ENCODE measurements at regions not wholly inside any gene's neighbourhood (a gene's known extent, or its start where the extent isn't known, plus 50 kb on each side); places are given as distances from the start of the nearest gene placed in this dataset.

- H3K36me3 ChIP-seq (ENCODE audit: control insufficient read depth, insufficient read depth, low read length): no peaks in the 10 kb centered on the region
- H3K27me3 ChIP-seq (replicated peaks; ENCODE audit: control insufficient read depth, insufficient read depth, low read length): no peaks in the 10 kb centered on the region; the same call in 1 of the 2 replicates
- no peak overlapping the region for H3K4me3 ChIP-seq (replicated peaks; ENCODE audit: low read depth, low read length)
- TF ChIP-seq CTCF (IDR thresholded peaks at IDR 0.05; ENCODE audit: insufficient read depth, low read length, poor library complexity, severe bottlenecking): no peak
- no peak for DNase-seq (ENCODE audit: extremely low read depth, insufficient read length)
Observed at GRCh38 chr15:60120100-60120499, 116.0 kb downstream of the FOXB1 start.

GRCh38 chr15:60121845-60122244 lies 117.7 kb downstream of the FOXB1 start:
- no peak for TF ChIP-seq CTCF (IDR thresholded peaks at IDR 0.05; ENCODE audit: insufficient read depth, low read length, poor library complexity, severe bottlenecking)
- H3K36me3 ChIP-seq (ENCODE audit: control insufficient read depth, insufficient read depth, low read length): no peaks in the 10 kb centered on the region
- no peak overlapping the region for H3K4me3 ChIP-seq (replicated peaks; ENCODE audit: low read depth, low read length)
- H3K27me3 ChIP-seq (replicated peaks; ENCODE audit: control insufficient read depth, insufficient read depth, low read length): no peaks in the 10 kb centered on the region; the same call in 1 of the 2 replicates
- DNase-seq (ENCODE audit: extremely low read depth, insufficient read length): peak; percentile 49

- TF ChIP-seq CTCF (IDR thresholded peaks at IDR 0.05; ENCODE audit: insufficient read depth, low read length, poor library complexity, severe bottlenecking): no peak
- Histone ChIP-seq H3K36me3 (ENCODE audit: control insufficient read depth, insufficient read depth, low read length) (no peaks in the 10 kb centered on the region), H3K4me3 (replicated peaks; ENCODE audit: low read depth, low read length) (no peak overlapping the region), H3K27me3 (replicated peaks; ENCODE audit: control insufficient read depth, insufficient read depth, low read length) (no peaks in the 10 kb centered on the region; the same call in 1 of the 2 replicates)
- no peak for DNase-seq (ENCODE audit: extremely low read depth, insufficient read length)
Observed at GRCh38 chr15:60122691-60123090, 118.6 kb downstream of the FOXB1 start.

GRCh38 chr15:60124460-60125070 lies 120.5 kb downstream of the FOXB1 start:
- Histone ChIP-seq H3K27me3 (replicated peaks; ENCODE audit: control insufficient read depth, insufficient read depth, low read length) (no peaks in the 10 kb centered on the region), H3K4me3 (replicated peaks; ENCODE audit: low read depth, low read length) (no peak overlapping the region), H3K36me3 (ENCODE audit: control insufficient read depth, insufficient read depth, low read length) (no peaks in the 10 kb centered on the region)
- TF ChIP-seq CTCF (IDR thresholded peaks at IDR 0.05; ENCODE audit: insufficient read depth, low read length, poor library complexity, severe bottlenecking): no peak
- DNase-seq (ENCODE audit: extremely low read depth, insufficient read length): no peak

GRCh38 chr15:60125334-60125733 lies 121.2 kb downstream of the FOXB1 start:
- no peak for TF ChIP-seq CTCF (IDR thresholded peaks at IDR 0.05; ENCODE audit: insufficient read depth, low read length, poor library complexity, severe bottlenecking)
- Histone ChIP-seq H3K4me3 (replicated peaks; ENCODE audit: low read depth, low read length) (no peak overlapping the region), H3K36me3 (ENCODE audit: control insufficient read depth, insufficient read depth, low read length) (no peaks in the 10 kb centered on the region), H3K27me3 (replicated peaks; ENCODE audit: control insufficient read depth, insufficient read depth, low read length) (no peaks in the 10 kb centered on the region)
- no peak for DNase-seq (ENCODE audit: extremely low read depth, insufficient read length)

GRCh38 chr15:60126200-60126599 lies 122.1 kb downstream of the FOXB1 start:
- DNase-seq (ENCODE audit: extremely low read depth, insufficient read length): no peak
- Histone ChIP-seq H3K4me3 (replicated peaks; ENCODE audit: low read depth, low read length) (no peak overlapping the region), H3K36me3 (ENCODE audit: control insufficient read depth, insufficient read depth, low read length) (no peaks in the 10 kb centered on the region), H3K27me3 (replicated peaks; ENCODE audit: control insufficient read depth, insufficient read depth, low read length) (no peaks in the 10 kb centered on the region)
- TF ChIP-seq CTCF (IDR thresholded peaks at IDR 0.05; ENCODE audit: insufficient read depth, low read length, poor library complexity, severe bottlenecking): no peak

All from GM06990 (cell line).